ENCODE measurements at regions not wholly inside any gene's neighbourhood (a gene's known extent, or its start where the extent isn't known, plus 50 kb on each side); places are given as distances from the start of the nearest gene placed in this dataset.

GRCh38 chr4:68751138-68751537 is 64.7 kb upstream of the UGT2B10 start:
- no peaks in the 10 kb centered on the region for H3K4me1 ChIP-seq (ENCODE audit: control insufficient read depth, insufficient read depth, low read length)
- H3K27me3 ChIP-seq (ENCODE audit: control insufficient read depth, insufficient read depth, low read length), result no peaks in the 10 kb centered on the region
- no peak overlapping the region for H3K4me3 ChIP-seq (ENCODE audit: low read depth, low read length)
- H3K27ac ChIP-seq (ENCODE audit: low read depth, low read length), result no peak overlapping the region
- no peak overlapping the region for H3K9ac ChIP-seq (ENCODE audit: low read depth, low read length)
- H3K9me3 ChIP-seq (ENCODE audit: control insufficient read depth, insufficient read depth, low read length), result no peaks in the 10 kb centered on the region
- H3K36me3 ChIP-seq (ENCODE audit: control insufficient read depth, insufficient read depth, low read length), result no peaks in the 10 kb centered on the region

GRCh38 chr4:68765876-68766275 is 49.9 kb upstream of the UGT2B10 start:
- no peak overlapping the region for H3K4me3 ChIP-seq (ENCODE audit: low read depth, low read length)
- H3K36me3 ChIP-seq (ENCODE audit: control insufficient read depth, insufficient read depth, low read length), result no peaks in the 10 kb centered on the region
- H3K9me3 ChIP-seq (ENCODE audit: control insufficient read depth, insufficient read depth, low read length), result no peaks in the 10 kb centered on the region
- H3K4me1 ChIP-seq (ENCODE audit: control insufficient read depth, insufficient read depth, low read length), result no peaks in the 10 kb centered on the region
- H3K27ac ChIP-seq (ENCODE audit: low read depth, low read length), result no peak overlapping the region
- H3K27me3 ChIP-seq (ENCODE audit: control insufficient read depth, insufficient read depth, low read length), result no peaks in the 10 kb centered on the region
- no peak overlapping the region for H3K9ac ChIP-seq (ENCODE audit: low read depth, low read length)

Measured in HUES48 (cell line).